ENCODE measurements at regions not wholly inside any gene's neighbourhood (a gene's known extent, or its start where the extent isn't known, plus 50 kb on each side); places are given as distances from the start of the nearest gene placed in this dataset.

GRCh38 chr10:52933748-52934147 is 161.2 kb upstream of the MBL2 start:
- DNase-seq = no peak

GRCh38 chr10:52927678-52928077 is 155.1 kb upstream of the MBL2 start:
- DNase-seq = no peak

- no peak for DNase-seq
Measured at GRCh38 chr10:52923520-52923919, 150.9 kb upstream of the MBL2 start.

GRCh38 chr10:52918714-52919305 is 146.2 kb upstream of the MBL2 start:
- no peak for DNase-seq

- no peak for DNase-seq
Measured at GRCh38 chr10:52915391-52915790, 142.8 kb upstream of the MBL2 start.

GRCh38 chr10:52911163-52911562 is 138.6 kb upstream of the MBL2 start:
- DNase-seq = no peak

- no peak for DNase-seq
Measured at GRCh38 chr10:52908478-52908877, 135.9 kb upstream of the MBL2 start.

- no peak for DNase-seq
Measured at GRCh38 chr10:52906046-52906445, 133.5 kb upstream of the MBL2 start.

- no peak for DNase-seq
Measured at GRCh38 chr10:52903397-52903938, 130.9 kb upstream of the MBL2 start.

GRCh38 chr10:52900593-52900992 is 128.0 kb upstream of the MBL2 start:
- DNase-seq = no peak

GRCh38 chr10:52897162-52897561 is 124.6 kb upstream of the MBL2 start:
- DNase-seq = no peak

GRCh38 chr10:52895059-52895458 is 122.5 kb upstream of the MBL2 start:
- DNase-seq = no peak

GRCh38 chr10:52890281-52890680 is 117.7 kb upstream of the MBL2 start:
- DNase-seq = no peak

- DNase-seq = no peak
Measured at GRCh38 chr10:52889611-52890010, 117.0 kb upstream of the MBL2 start.

- DNase-seq = peak; percentile 34
Measured at GRCh38 chr10:52883996-52884871, 111.7 kb upstream of the MBL2 start.

GRCh38 chr10:52879091-52879807 is 106.7 kb upstream of the MBL2 start:
- DNase-seq = no peak

- DNase-seq = no peak
Measured at GRCh38 chr10:52877451-52877850, 104.9 kb upstream of the MBL2 start.

GRCh38 chr10:52875336-52875735 is 102.8 kb upstream of the MBL2 start:
- DNase-seq = no peak

- no peak for DNase-seq
Measured at GRCh38 chr10:52874581-52874980, 102.0 kb upstream of the MBL2 start.

GRCh38 chr10:52871191-52871843 is 98.7 kb upstream of the MBL2 start:
- DNase-seq = no peak

GRCh38 chr10:52870562-52870961 is 98.0 kb upstream of the MBL2 start:
- DNase-seq = no peak

GRCh38 chr10:52869864-52870263 is 97.3 kb upstream of the MBL2 start:
- DNase-seq = no peak

- no peak for DNase-seq
Measured at GRCh38 chr10:52865213-52865612, 92.6 kb upstream of the MBL2 start.

Measured in activated CD4-positive, alpha-beta T cell treated with anti-CD3 and anti-CD28 coated beads, Interleukin-2, Interleukin-6, amounts not matched to agents 100 ng/mL and 50 ng/mL, durations not matched to agents 16 hours and 8 hours (primary cell).